DOHH2 (cell line): ENCODE measurements at regions not wholly inside any gene's neighbourhood (a gene's known extent, or its start where the extent isn't known, plus 50 kb on each side); places are given as distances from the start of the nearest gene placed in this dataset.

Experiments
- H3F3A ChIP-seq: fragments of 200-600 bp; sonication (generic), shearing (Covaris generic); 2 replicates; pipeline ENCODE4 v1.6.0; 2016; ENCODE audit warnings: antibody characterized with exemption, mild to moderate bottlenecking; ENCODE audit not compliant: control insufficient read depth, insufficient read depth
- H3K27ac ChIP-seq: fragments of 200-600 bp; sonication (generic); 2 replicates; pipeline ENCODE4 v1.5.1; 2014; ENCODE audit warnings: low read depth, mild to moderate bottlenecking, low read length, moderate library complexity
- H3K27me3 ChIP-seq: fragments of 200-600 bp; sonication (generic); 2 replicates; pipeline ENCODE4 v1.6.1; 2014; ENCODE audit warnings: mild to moderate bottlenecking, low read length, mixed read lengths; ENCODE audit not compliant: control insufficient read depth
- H3K36me3 ChIP-seq: fragments of 200-600 bp; sonication (generic); 2 replicates; pipeline ENCODE4 v1.6.1; 2014; ENCODE audit warnings: mild to moderate bottlenecking, low read length, moderate library complexity, mixed read lengths; ENCODE audit not compliant: control insufficient read depth
- H3K4me1 ChIP-seq: fragments of 200-600 bp; sonication (generic); 2 replicates; pipeline ENCODE4 v1.6.1; 2014; ENCODE audit warnings: mild to moderate bottlenecking, low read length, mixed read lengths; ENCODE audit not compliant: control insufficient read depth
- H3K4me2 ChIP-seq: fragments of 200-600 bp; sonication (generic); 2 replicates; pipeline ENCODE4 v1.6.0; 2014; ENCODE audit warnings: mild to moderate bottlenecking, low read length, moderate library complexity
- H3K4me3 ChIP-seq: fragments of 200-600 bp; sonication (generic); 2 replicates; pipeline ENCODE4 v1.5.1; 2014; ENCODE audit warnings: mild to moderate bottlenecking, low read length, mixed read lengths
- H3K79me2 ChIP-seq: fragments of 200-600 bp; sonication (generic); 2 replicates; pipeline ENCODE4 v1.6.1; 2014; ENCODE audit warnings: mild to moderate bottlenecking, low read length, mixed read lengths; ENCODE audit not compliant: control insufficient read depth
- H3K9me2 ChIP-seq: fragments of 200-600 bp; sonication (generic); replicated peaks from 2 replicates; pipeline ENCODE4 v1.6.1; 2014; ENCODE audit warnings: mild to moderate bottlenecking, low read length, mixed read lengths; ENCODE audit not compliant: control insufficient read depth
- H3K9me3 ChIP-seq: fragments of 200-600 bp; sonication (generic); 2 replicates; pipeline ENCODE4 v1.6.1; 2014; ENCODE audit warnings: antibody characterized with exemption, low read length, mixed read lengths; ENCODE audit not compliant: control insufficient read depth, insufficient read depth
- H4K20me1 ChIP-seq: fragments of 200-600 bp; sonication (generic); 2 replicates; pipeline ENCODE4 v1.6.0; 2014; ENCODE audit warnings: low read depth, mild to moderate bottlenecking, antibody characterized with exemption, low read length, moderate library complexity; ENCODE audit not compliant: control insufficient read depth, insufficient read depth
- EZH2phosphoT487 ChIP-seq: fragments of 200-600 bp; sonication (generic); IDR thresholded peaks from 2 replicates; pipeline ENCODE4 v1.6.1; 2017; ENCODE audit warnings: borderline replicate concordance, mild to moderate bottlenecking, antibody characterized with exemption, low read length, moderate library complexity, mixed read lengths
- TF ChIP-seq, protein P1 (sequence below): fragments of 200-600 bp; sonication (generic); IDR thresholded peaks from one replicate; pipeline ENCODE4 v1.5.1; 2014; ENCODE audit warnings: antibody characterized with exemption, mild to moderate bottlenecking, low read depth, low read length; ENCODE audit not compliant: poor library complexity, severe bottlenecking

DNA sequence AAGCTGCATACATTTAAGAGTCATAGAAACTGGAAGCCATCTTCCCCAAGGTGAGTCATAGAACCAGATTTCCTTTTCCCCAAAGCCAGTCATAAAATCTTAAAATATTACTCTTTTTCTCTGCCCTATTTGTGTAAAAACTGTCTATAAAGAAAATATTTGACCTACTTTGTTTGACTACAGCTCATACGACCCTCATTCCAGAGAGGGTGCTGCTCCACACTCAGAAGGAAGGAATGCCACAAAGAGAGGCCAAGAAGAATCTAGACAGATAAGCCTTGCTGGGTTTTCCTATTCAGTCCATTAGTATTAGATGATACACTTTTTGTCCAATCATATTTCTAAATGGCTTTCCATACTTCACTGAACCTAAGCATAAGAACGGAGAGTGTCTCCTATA is 671.6 kb upstream of the SGO1 start:
- no peak overlapping the region for H3K27ac ChIP-seq
- no peak overlapping the region for H3K4me2 ChIP-seq
- no peaks in the 10 kb centered on the region for H3K4me1 ChIP-seq
- TF ChIP-seq EZH2phosphoT487, result no peak
- TF ChIP-seq, protein P1, sequence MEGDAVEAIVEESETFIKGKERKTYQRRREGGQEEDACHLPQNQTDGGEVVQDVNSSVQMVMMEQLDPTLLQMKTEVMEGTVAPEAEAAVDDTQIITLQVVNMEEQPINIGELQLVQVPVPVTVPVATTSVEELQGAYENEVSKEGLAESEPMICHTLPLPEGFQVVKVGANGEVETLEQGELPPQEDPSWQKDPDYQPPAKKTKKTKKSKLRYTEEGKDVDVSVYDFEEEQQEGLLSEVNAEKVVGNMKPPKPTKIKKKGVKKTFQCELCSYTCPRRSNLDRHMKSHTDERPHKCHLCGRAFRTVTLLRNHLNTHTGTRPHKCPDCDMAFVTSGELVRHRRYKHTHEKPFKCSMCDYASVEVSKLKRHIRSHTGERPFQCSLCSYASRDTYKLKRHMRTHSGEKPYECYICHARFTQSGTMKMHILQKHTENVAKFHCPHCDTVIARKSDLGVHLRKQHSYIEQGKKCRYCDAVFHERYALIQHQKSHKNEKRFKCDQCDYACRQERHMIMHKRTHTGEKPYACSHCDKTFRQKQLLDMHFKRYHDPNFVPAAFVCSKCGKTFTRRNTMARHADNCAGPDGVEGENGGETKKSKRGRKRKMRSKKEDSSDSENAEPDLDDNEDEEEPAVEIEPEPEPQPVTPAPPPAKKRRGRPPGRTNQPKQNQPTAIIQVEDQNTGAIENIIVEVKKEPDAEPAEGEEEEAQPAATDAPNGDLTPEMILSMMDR, result no peak
- no peaks in the 10 kb centered on the region for H3K9me3 ChIP-seq
- no peaks in the 10 kb centered on the region for H3F3A ChIP-seq
- H3K9me2 ChIP-seq, result no peaks in the 10 kb centered on the region
- no peak overlapping the region for H3K4me3 ChIP-seq
- H3K79me2 ChIP-seq, result no peaks in the 10 kb centered on the region
- no peaks in the 10 kb centered on the region for H4K20me1 ChIP-seq
- H3K36me3 ChIP-seq, result no peaks in the 10 kb centered on the region
- no peaks in the 10 kb centered on the region for H3K27me3 ChIP-seq

DNA sequence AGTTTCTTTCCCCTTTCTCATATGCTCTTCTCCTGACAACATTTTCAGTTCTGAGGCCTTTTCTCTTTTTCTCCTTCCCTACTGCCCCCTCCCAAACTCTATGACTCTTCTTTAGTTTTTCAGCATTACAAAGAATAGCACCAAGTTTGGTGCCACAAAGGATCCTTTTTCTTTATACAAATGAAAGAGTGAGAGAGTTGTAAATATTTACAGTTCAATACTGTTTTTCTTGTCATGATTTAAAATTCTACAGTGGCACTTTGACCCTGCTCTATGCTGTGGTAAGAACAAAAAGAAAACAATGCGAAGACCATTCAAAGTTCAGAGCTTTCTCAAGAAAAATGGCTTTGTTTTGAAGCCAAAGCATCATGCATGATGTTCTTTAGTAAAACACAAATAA is 667.9 kb upstream of the SGO1 start:
- Histone ChIP-seq H3K9me2 (no peaks in the 10 kb centered on the region), H3K27me3 (no peaks in the 10 kb centered on the region), H3K4me2 (no peak overlapping the region), H4K20me1 (no peaks in the 10 kb centered on the region), H3K4me1 (no peaks in the 10 kb centered on the region), H3F3A (no peaks in the 10 kb centered on the region), H3K79me2 (no peaks in the 10 kb centered on the region), H3K4me3 (no peak overlapping the region), H3K36me3 (no peaks in the 10 kb centered on the region), H3K9me3 (no peaks in the 10 kb centered on the region), H3K27ac (no peak overlapping the region)
- TF ChIP-seq EZH2phosphoT487, result no peak
- TF ChIP-seq, protein P1, result no peak

DNA sequence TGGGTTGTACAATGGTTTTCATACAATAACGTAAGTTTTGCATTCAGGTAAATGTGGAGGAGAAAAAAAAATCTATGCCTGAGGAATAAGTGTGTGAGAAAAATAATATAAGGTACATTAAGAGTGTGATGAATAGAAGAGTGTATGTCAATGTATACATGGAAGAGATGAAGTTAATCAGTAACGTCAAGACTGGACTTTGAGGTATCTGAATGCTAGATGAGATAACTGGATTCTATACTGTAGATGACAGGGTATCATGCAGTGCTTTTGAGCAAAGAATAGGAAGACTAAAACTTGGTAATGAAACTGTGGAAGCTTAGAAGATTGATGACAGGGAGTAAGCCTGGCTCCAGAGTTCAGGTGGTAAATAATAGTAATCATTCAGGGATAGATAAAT is 666.7 kb upstream of the SGO1 start:
- Histone ChIP-seq H3K27ac (no peak overlapping the region), H3K36me3 (no peaks in the 10 kb centered on the region), H3K9me3 (no peaks in the 10 kb centered on the region), H3K4me3 (no peak overlapping the region), H3K79me2 (no peaks in the 10 kb centered on the region), H3K9me2 (no peaks in the 10 kb centered on the region), H3F3A (no peaks in the 10 kb centered on the region), H4K20me1 (no peaks in the 10 kb centered on the region), H3K4me2 (no peak overlapping the region), H3K4me1 (no peaks in the 10 kb centered on the region), H3K27me3 (no peaks in the 10 kb centered on the region)
- TF ChIP-seq EZH2phosphoT487, result no peak
- TF ChIP-seq, protein P1, result no peak

DNA sequence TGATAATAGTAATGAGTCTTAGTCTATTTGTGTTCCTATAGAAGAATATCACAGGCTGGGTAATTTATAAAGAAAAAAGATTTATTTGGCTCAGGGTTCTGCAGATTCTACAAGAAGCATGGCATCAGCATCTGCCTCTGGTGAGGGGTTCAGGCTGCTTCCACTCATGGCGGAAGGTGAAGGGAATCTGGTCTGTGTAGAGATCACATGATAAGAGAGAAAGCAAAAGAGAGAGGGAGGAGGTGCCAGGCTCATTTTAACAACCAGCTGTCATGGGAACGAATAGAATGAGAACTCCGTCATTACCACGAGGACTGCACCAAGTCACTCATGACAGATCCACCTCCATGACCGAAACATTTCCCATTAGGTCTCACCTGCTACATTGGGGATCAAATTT is 664.0 kb upstream of the SGO1 start:
- no peak for TF ChIP-seq EZH2phosphoT487
- TF ChIP-seq, protein P1, result no peak
- Histone ChIP-seq H3F3A (no peaks in the 10 kb centered on the region), H3K27ac (no peak overlapping the region), H3K4me3 (no peak overlapping the region), H3K4me1 (no peaks in the 10 kb centered on the region), H3K9me2 (no peaks in the 10 kb centered on the region), H3K27me3 (no peaks in the 10 kb centered on the region), H3K36me3 (no peaks in the 10 kb centered on the region), H3K9me3 (no peaks in the 10 kb centered on the region), H3K79me2 (no peaks in the 10 kb centered on the region), H3K4me2 (no peak overlapping the region), H4K20me1 (no peaks in the 10 kb centered on the region)
